ENCODE measurements at regions not wholly inside any gene's neighbourhood (a gene's known extent, or its start where the extent isn't known, plus 50 kb on each side); places are given as distances from the start of the nearest gene placed in this dataset.

DNA sequence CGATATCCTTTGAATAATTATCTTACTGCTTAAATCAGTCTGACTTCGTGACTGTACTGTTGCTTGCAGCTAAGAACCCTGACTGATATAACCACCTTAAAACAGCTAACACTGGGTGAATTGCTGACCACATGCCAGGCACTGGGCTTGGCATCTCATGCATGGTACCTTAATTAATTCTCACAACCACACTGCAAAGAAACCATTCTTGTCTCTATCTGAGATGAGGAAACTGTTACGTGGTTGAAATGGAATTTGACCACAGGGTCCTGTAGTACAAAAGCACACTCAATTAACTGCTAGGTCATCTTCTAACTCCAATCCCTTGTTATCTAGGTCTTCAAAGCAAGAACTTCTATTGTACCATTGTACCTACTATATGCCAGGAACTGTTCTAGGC is 92.7 kb upstream of the PRICKLE2 start:
- no peak for DNase-seq (ENCODE audit: low spot score)

DNA sequence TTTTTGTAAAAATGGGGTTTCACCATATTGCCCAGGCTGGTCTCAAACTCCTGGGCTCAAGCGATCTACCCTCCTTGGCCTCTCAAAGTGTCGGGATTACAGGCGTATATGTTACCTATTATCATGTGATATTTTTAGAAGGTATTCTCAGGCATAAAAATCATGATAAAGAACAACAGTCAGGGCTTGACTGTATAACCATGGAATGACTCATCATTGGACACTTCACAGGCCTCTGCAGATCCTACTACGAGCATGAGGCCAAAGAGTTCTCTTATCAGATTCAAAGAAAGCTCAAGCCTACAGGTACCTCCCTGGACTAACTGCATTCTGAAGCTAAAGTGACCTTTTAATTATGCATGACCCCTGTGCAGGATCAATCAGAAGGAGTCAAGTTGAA is 91.7 kb upstream of the PRICKLE2 start:
- no peak for DNase-seq (ENCODE audit: low spot score)

DNA sequence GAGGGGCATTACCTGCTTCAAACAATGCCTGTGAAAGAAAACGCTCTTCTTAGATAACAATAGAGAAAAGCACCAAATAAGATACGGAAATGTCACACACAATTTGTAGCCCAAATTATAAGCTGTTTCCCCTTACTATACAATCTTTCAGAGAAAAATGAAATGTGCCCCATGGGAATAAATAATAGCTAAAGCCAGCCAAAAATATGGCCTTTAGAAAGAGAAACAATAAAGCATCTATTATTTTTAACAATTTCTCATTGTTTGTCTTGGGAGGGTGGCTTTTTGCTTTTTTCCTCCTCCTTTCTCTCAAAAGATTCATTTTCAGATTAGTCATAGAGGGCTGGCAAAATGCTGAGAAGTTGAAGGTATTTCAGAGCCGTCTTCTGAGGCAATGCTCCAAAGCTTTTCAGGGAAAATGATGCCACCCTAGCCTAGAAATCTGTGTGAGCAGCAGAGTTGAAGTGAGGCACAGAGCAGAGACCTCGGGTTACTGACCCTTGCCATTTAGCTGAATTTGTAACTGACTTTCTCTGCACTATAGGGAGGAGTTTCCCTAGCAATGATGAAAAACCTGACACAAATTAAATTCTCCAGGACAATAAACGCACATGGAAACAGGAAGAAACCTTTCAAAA is 86.3 kb upstream of the PRICKLE2 start:
- DNase-seq (ENCODE audit: low spot score), result no peak

DNA sequence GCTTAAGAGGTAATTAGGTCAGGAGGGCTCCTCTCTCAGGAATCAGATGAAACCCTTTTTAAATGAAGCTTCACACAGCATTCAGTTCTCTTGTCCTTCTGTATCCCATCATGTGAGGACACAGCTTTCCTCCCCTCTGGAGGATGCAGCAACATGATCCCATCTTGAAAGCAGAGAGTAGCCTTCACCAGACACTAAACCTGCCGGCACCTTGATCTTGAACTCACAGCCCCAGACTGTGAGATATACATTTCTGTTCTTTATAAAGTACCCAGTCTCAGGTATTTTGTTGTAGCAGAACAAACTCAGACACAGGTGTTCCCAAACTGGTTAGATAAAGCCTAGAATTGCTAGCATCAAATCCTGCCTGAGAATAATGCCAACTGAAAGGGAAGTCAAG is 83.7 kb upstream of the PRICKLE2 start:
- no peak for DNase-seq (ENCODE audit: low spot score)

DNA sequence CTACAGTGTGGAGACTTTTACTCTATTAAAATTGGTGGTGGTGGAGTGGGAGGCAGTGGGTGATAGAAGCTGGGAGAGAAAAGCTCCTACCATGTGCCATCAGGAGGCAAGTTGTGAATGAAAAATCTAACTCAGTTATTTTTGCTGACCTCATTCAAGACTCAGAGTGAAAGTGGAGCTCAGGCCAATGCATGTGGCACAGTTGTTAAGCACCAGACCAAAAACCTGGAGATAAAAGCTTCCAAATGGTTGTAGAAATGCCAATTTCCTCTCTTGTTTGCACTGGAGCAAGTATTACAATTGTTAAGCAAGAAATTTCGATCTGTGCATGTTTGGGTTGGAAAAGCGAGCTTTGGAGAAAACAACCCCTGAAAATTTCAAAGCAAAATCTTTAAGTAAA is 81.5 kb upstream of the PRICKLE2 start:
- no peak for DNase-seq (ENCODE audit: low spot score)

DNA sequence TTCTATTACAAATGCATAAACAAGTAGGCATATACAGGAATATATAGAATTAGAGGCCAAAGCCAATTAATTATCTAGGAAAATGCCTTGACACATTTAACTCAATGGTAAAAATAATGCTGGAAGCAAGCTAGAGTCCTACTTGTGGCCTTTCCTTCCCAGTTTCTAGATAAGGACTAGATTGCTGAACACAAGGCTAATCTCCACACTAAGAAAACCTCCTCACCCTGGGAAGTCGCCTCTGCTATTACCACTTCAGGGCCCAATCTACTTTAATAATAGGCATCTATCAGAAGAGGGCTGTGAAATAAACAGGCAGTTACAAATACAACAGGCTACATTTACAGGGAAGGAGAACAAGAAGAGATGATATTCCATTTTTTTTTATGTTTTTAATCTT is 80.5 kb upstream of the PRICKLE2 start:
- DNase-seq (ENCODE audit: low spot score), result no peak

DNA sequence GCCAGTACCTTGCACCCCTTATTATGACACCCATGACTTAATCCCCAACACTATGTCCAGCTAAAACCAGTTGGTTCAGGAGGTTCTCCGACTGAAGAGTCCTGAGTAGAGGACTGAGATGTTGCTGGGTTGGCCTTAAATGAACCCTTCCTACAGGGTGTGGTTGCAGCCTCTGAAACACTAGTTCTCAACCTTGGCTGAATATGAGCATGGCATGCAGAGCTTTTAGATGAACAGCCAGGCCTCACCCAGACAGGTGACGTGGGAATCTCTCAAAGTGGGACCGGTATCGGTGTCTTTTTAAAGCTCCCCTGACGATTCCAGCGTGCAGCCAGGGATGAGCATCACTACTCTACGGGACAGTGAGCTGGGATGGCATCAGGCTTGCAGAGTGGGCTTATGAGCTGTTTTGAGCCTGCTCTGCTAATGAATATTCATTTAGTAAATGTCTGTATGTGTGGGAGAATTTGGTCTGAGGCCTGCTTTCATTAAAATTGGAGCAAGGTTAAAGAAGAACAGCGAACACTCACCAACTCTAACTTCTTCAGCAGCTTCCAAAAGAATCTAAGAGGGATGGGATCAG is 79.7 kb upstream of the PRICKLE2 start:
- no peak for DNase-seq (ENCODE audit: low spot score)

DNA sequence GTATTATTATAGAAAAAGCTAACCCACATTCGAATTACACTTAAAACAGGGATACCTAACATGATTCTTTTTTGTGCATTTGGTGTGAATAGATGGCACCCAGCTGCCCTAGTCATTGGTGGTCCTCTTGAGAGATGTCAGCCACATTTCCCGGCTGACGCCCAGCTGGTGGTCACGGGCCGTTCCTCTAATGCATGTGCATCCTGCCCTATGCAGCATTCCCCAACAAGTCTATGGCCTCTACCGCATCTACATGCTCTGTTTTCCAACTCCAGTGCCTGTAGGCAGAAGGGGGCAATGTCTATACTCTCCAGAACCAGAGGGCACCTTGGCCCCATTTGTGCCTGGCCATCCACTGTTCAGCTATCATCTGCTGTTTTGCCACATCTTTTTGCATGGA is 78.6 kb upstream of the PRICKLE2 start:
- DNase-seq (ENCODE audit: low spot score), result no peak

DNA sequence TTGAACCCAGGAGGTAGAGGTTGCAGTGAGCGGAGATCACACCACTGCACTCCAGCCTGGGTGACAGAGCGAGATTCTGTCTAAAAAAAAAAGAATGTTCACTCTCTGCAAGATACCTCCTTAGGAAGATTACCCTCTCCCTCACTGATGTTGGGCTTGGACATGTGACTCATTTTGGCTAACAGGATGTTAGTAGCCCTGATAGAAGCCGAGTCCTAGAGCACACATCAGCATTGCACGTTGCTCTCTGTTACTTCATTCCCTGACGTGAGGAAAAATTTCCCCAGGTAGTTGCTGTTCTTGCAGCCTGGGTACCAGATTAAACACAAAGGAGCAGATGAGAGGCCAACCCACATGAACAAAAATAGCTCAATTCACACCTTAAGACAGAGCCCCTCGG is 78.1 kb upstream of the PRICKLE2 start:
- DNase-seq (ENCODE audit: low spot score), result no peak

DNA sequence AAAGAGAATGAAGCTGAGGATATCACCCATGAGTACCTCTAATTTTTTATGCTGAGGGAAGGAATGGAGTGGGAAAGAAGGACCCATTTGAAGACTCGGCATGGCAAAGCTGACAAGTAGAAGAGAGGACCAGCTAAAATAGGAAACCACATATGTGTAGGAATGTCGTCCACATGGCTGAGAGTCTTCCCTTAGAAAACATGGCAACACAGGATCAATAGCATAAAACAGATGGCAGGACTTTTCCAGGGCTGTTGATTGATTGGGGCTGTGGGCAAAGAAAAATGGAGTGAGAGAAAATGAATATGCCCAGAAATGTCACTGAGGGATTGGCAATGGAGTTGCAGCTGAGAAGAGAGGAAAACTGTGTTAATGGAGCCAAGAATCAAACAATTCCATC is 76.2 kb upstream of the PRICKLE2 start:
- no peak for DNase-seq (ENCODE audit: low spot score)

DNA sequence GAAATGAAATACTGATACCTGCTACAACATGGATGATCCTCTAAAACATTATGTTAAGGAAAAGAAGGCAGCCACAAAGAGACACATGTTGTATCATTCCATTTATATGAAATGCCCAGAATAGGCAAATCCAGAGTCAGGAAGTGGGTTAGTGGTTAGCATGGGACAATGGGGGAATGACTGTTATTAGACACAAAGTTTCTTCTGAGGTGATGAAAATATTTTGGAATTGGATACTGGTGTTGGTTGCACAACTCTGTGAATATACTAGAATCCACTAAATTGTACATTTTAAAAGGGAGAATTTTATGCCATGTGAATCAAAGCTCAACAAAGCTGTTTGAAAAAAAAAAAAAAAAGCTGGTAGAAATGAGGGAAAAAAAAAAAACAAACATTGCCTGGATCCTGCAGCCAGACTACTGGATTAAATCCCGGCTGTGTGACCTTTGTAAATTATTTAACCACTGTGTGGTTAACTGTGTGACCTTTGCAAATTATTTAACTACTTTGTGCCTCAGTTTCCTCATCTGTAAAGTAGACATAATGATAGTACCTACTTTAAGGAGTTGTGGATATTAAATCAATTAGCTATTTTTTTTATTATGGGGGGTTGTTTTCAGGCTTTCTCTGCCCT is 75.6 kb upstream of the PRICKLE2 start:
- DNase-seq (ENCODE audit: low spot score), result no peak

DNA sequence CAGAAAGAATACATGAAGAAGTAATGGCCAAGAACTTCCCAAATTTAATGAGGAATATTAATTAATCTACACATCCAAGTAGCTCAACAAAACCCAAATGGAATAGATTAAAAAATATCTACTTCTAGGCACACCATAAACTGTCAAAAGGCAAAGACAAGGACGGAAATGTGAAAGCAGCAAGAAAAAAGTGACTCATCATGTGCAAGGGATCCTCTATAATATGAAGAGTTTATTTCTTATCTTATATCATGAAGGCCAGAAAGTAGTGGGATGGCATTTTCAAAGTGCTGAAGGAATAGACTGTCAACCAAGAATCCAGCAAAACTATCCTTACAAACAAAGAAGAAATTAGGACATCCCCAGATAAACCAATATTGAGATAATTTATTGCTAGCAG is 73.9 kb upstream of the PRICKLE2 start:
- no peak for DNase-seq (ENCODE audit: low spot score)

DNA sequence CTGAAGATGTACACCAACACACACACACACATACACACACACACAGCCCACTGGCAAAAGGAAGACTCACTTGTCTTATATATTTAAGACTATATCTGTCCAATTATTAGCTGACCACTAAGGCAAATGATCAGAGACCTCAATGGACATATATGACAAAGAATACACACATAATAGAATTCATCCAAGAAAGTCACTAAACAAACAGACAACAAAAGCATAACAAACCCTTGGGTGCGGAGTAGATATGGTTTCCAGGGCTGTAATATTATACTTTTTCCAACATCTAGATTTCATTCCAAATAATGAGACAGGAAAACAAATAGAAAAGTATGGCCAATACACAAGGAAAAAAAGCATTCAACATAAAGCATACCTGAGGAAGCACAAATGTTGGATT is 72.3 kb upstream of the PRICKLE2 start:
- DNase-seq (ENCODE audit: low spot score), result no peak

DNA sequence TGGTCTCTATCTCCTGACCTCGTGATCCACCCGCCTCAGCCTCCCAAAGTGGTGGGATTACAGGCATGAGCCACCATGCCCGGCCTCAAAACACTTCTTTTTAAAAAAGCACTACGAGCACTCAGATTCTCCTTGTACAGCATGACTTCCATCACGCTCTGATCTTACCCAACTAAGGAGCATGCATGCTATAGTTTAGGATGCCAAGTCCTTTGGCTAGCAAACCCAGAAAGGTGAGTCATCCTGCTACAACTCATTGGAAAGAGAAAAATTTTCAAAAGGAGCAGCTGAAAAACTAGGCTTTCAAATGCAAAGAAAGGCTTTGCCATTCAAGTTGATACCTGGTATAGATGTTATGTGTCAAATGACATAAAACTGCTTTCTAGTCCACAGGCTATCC is 70.3 kb upstream of the PRICKLE2 start:
- DNase-seq (ENCODE audit: low spot score), result no peak

DNA sequence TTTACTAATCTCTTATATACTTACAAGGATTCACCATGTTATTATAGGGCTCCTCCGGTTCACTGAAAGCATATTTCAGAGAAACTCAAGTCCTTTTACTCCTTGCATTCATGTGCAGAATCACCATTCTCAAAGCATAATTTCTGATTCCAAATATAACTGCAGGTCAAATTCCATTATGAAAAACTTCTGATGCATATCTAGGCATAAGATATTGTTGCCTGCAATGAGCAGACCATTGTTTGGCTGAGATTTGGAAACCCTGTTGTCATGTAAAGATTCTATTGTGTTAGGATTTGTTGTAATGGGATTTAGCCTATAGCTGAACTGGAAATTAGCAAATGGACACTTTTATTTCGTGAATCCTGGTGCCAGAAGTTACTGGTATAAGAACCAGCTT is 69.5 kb upstream of the PRICKLE2 start:
- no peak for DNase-seq (ENCODE audit: low spot score)

DNA sequence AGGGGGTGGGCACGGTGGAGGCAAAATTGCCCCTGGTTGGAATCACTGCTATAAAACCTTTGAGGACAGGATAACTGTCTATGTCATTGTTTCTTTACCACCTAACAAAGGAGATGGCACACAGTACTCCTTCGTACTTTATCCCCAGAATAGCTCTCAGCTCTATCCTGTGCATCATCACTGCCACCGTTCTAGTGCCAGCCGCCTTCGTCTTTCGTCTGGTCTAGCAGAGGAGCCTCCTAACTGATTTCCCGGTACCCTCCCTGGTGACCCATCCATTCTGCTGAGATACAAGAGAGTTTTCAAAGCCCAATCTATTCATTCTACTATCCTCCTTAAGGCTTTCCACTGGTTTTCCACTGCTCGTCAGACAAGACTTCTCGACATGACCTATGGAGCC is 67.9 kb upstream of the PRICKLE2 start:
- no peak for DNase-seq (ENCODE audit: low spot score)

DNA sequence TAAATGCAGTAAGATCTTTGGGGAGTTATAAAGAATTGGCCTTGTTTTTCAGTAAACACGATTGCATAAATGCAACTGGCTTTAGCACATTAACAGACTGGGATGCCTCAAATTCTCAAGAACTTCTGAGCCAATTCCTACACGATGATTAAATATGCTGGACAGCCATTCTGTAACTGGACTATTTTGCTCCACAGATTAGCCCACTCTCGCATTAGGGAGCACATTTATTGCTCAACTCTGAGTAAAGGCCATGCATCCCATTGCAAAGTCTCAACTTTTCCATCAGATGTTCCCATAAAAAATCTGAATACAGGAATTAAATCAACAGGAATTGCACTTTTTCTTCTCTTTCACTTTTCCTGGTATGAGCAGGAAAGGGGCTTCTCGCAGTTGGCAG is 66.7 kb upstream of the PRICKLE2 start:
- DNase-seq (ENCODE audit: low spot score), result no peak

DNA sequence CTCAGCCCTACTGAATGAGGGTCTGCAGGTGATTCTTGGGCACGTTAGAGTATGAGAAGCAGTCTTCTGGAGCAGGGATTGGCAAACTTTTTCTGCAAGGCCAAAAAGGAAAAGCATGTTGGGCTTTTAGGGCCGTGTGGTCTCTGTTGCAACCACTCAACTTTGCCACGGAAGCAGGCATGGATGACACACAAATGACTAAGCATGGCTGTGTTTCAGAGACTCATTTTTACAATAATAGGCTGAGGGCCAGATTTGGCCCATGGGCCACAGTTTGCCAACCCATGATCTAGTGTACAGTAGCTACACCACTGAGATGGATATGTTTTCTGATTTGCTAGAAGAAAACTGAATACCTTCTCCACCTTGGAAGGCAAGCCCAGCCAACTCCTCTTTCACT is 66.1 kb upstream of the PRICKLE2 start:
- no peak for DNase-seq (ENCODE audit: low spot score)

DNA sequence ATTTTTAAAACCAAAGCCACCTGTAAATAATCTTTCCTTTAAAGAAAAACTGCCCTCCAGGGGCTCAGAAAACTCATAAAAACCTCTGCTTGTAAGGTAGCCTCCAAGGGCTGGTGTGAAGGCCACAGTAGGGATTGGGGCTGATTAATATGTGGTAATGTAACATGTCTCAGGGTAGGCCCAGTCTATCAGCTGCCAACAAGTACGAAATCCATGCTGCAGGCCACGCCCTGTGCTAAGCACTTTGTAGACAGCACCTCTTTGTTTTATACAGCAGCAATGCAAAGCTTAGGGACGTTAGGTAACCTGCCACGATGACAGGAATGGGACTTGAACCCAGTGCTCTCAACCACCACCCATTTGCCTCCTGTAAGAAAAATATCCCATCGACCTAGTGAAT is 65.6 kb upstream of the PRICKLE2 start:
- no peak for DNase-seq (ENCODE audit: low spot score)

DNA sequence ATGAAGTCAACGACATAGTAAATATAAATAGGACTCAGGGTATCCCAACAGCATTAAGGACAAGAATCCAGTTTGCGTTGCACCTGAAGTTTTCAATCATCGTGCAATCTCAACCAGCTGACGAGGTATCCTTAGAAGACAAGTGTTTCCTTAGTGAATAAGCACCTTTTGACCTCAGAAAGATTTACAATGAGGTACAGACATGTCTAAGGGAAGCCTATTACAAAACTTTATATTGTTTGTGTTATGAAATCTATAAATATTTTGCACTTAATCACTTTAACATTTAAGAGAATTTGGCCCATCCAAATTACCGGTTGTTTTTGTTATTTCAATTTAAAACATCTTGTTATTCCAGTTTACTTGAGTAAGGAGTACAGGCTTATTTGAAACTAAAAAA is 64.9 kb upstream of the PRICKLE2 start:
- DNase-seq (ENCODE audit: low spot score), result no peak

DNA sequence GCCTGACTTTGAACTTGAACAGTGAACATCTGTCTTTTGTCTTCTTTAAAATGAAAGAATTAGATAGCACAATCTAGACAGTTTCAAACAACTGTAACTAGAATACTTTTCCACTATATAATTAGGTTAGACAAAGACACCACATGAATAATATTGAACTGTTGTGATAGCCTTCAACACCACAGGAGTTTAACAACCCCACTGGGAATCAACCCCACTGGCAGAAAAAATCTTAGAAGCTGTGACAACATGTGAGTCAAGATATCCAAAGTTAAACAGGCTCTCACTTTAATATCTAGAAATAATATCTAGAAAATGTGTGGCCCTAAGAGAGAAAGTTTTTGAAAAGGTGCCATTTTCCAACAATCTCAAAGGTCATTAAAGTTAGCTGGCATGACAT is 64.4 kb upstream of the PRICKLE2 start:
- no peak for DNase-seq (ENCODE audit: low spot score)

DNA sequence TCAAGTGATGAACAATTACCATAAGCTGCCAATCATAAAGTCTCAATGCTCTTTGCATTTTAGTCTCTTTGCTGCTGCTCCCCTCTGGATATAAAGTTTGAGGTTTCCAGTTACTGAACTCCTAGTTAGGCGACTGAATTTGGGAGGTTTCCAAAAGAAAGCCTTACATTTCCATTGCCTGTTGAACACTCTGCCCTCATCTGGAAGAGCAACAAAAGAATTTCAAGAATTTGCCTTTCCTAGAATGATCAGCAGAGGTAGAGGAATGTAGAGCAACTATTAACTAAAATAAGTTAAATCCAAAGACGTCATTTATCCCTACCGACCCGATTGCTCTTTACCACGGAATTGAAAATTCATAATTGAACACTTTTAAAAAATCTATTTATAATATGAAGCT is 53.4 kb upstream of the PRICKLE2 start:
- no peak for DNase-seq (ENCODE audit: low spot score)

DNA sequence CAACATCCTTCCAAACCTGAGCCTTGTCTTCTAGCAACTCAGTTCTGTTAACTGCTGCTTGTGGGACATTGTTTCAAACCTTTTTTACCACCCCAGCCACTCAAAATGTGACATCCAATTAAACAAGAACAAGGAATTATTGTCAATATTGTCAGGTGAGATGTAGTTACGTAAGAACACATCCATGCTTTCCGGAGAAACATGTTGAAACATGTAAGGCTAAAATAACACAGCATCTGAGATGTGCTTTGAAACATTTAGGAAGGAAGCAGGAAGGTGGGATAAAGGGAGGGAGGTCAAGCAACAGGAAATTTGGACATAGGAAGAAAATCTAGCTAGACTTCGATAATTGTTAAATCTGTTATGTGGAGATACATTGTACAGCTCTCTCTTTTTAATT is 50.9 kb upstream of the PRICKLE2 start:
- no peak for DNase-seq (ENCODE audit: low spot score)
